ENCODE measurements at regions not wholly inside any gene's neighbourhood (a gene's known extent, or its start where the extent isn't known, plus 50 kb on each side); places are given as distances from the start of the nearest gene placed in this dataset.

- no peak for FAIRE-seq
- H4K20me1 ChIP-seq (ENCODE audit: control insufficient read depth, extremely low read depth, insufficient read depth, low read length), result no peaks in the 10 kb centered on the region
Measured at GRCh38 chr3:168459226-168459784, 363.6 kb upstream of the GOLIM4 start.

GRCh38 chr3:168457954-168458539 is 362.3 kb upstream of the GOLIM4 start:
- Histone ChIP-seq H3K9me1 (ENCODE audit: control insufficient read depth, extremely low read depth, insufficient read depth, low read length) (no peaks in the 10 kb centered on the region), H3K9ac (ENCODE audit: control insufficient read depth, extremely low read depth, insufficient read depth, low read length) (no peak overlapping the region), H4K20me1 (ENCODE audit: control insufficient read depth, extremely low read depth, insufficient read depth, low read length) (no peaks in the 10 kb centered on the region), H3K27me3 (ENCODE audit: control insufficient read depth, extremely low read depth, insufficient read depth, low read length) (no peaks in the 10 kb centered on the region), H3K36me3 (ENCODE audit: control insufficient read depth in 2 of 2, extremely low read depth in 1 of 2, insufficient read depth in 2 of 2, low read length in 2 of 2) (no peaks in the 10 kb centered on the region), H3K27ac (ENCODE audit: control insufficient read depth, insufficient read depth, low read length) (no peak overlapping the region), H3K79me2 (ENCODE audit: control insufficient read depth, insufficient read depth, low read length) (no peaks in the 10 kb centered on the region), H3K4me3 (ENCODE audit: control insufficient read depth in 2 of 3, extremely low read depth in 1 of 3, insufficient read depth in 2 of 3, low read depth in 1 of 3, low read length in 3 of 3) (no peak overlapping the region), H3K4me1 (ENCODE audit: control insufficient read depth, extremely low read depth, insufficient read depth, low read length) (no peaks in the 10 kb centered on the region), H2AFZ (ENCODE audit: control insufficient read depth, low read length) (no peak overlapping the region), H3K9me3 (ENCODE audit: control insufficient read depth, low read depth, low read length) (no peaks in the 10 kb centered on the region), H3K4me2 (ENCODE audit: control insufficient read depth, extremely low read depth, insufficient read depth, low read depth, low read length) (no peak overlapping the region)
- DNase-seq (ENCODE audit: low read depth, low spot score) (no peak), FAIRE-seq (no peak)
- dilution Hi-C loops (cut with MboI; ENCODE audit: extremely low pct_ligation_motif_present, low sequenced_read_pairs), result no loop called here
- no peak for TF ChIP-seq EZH2 (IDR thresholded peaks at IDR 0.05; ENCODE audit: low read length)
- TF ChIP-seq CTCF (optimal IDR thresholded peaks at IDR 0.05 in 1 of 3, IDR thresholded peaks at IDR 0.05 in 1 of 3, conservative IDR thresholded peaks at IDR 0.05 in 1 of 3; ENCODE audit: extremely low read depth in 1 of 3, insufficient read depth in 2 of 3, low read length in 3 of 3), result no peak

More at GRCh38 chr3:168459226-168459784, 363.6 kb upstream of the GOLIM4 start:
- Histone ChIP-seq H3K27me3 (ENCODE audit: control insufficient read depth, extremely low read depth, insufficient read depth, low read length) (no peaks in the 10 kb centered on the region), H3K36me3 (ENCODE audit: control insufficient read depth in 2 of 2, extremely low read depth in 1 of 2, insufficient read depth in 2 of 2, low read length in 2 of 2) (no peaks in the 10 kb centered on the region), H3K4me1 (ENCODE audit: control insufficient read depth, extremely low read depth, insufficient read depth, low read length) (no peaks in the 10 kb centered on the region), H3K9me3 (ENCODE audit: control insufficient read depth, low read depth, low read length) (no peaks in the 10 kb centered on the region), H3K9me1 (ENCODE audit: control insufficient read depth, extremely low read depth, insufficient read depth, low read length) (no peaks in the 10 kb centered on the region), H3K79me2 (ENCODE audit: control insufficient read depth, insufficient read depth, low read length) (no peaks in the 10 kb centered on the region), H3K9ac (ENCODE audit: control insufficient read depth, extremely low read depth, insufficient read depth, low read length) (no peak overlapping the region), H3K27ac (ENCODE audit: control insufficient read depth, insufficient read depth, low read length) (no peak overlapping the region), H3K4me3 (ENCODE audit: control insufficient read depth in 2 of 3, extremely low read depth in 1 of 3, insufficient read depth in 2 of 3, low read depth in 1 of 3, low read length in 3 of 3) (no peak overlapping the region), H3K4me2 (ENCODE audit: control insufficient read depth, extremely low read depth, insufficient read depth, low read depth, low read length) (no peak overlapping the region), H2AFZ (ENCODE audit: control insufficient read depth, low read length) (no peak overlapping the region)
- dilution Hi-C loops (cut with MboI; ENCODE audit: extremely low pct_ligation_motif_present, low sequenced_read_pairs), result no loop called here
- TF ChIP-seq CTCF (optimal IDR thresholded peaks at IDR 0.05 in 1 of 3, IDR thresholded peaks at IDR 0.05 in 1 of 3, conservative IDR thresholded peaks at IDR 0.05 in 1 of 3; ENCODE audit: extremely low read depth in 1 of 3, insufficient read depth in 2 of 3, low read length in 3 of 3) (no peak), EZH2 (IDR thresholded peaks at IDR 0.05; ENCODE audit: low read length) (no peak)
- no peak for DNase-seq (ENCODE audit: low read depth, low spot score)

Data from keratinocyte (primary cell).